ENCODE measurements at regions not wholly inside any gene's neighbourhood (a gene's known extent, or its start where the extent isn't known, plus 50 kb on each side); places are given as distances from the start of the nearest gene placed in this dataset.
A peak's percentile ranks its signal among the peaks of the same experiment; 100 is the strongest.

- no peak for DNase-seq
- ATAC-seq: peak in 1 of 2 donors; percentile 43
- intact Hi-C loops (cut with DNase I): no loop called here
These were observed 236.7 kb upstream of the KLF14 start for GRCh38 chr7:130970696-130971095.

- ATAC-seq: no peak
- intact Hi-C loops (cut with DNase I): no loop called here
- no peak for DNase-seq
These were observed 237.3 kb upstream of the KLF14 start for GRCh38 chr7:130971297-130971696.

GRCh38 chr7:130972201-130972600 is 238.2 kb upstream of the KLF14 start:
- no peak for DNase-seq
- intact Hi-C loops (cut with DNase I): no loop called here
- ATAC-seq: no peak

- ATAC-seq (no peak), DNase-seq (no peak)
- intact Hi-C loops (cut with DNase I): no loop called here
These were observed 239.6 kb upstream of the KLF14 start for GRCh38 chr7:130973637-130974036.

GRCh38 chr7:130974169-130974568 is 240.2 kb upstream of the KLF14 start:
- DNase-seq (no peak), ATAC-seq (no peak)
- intact Hi-C loops (cut with DNase I): no loop called here

- no peak for DNase-seq
- ATAC-seq: peak in 1 of 2 donors; percentile 15
- intact Hi-C loops (cut with DNase I): no loop called here
These were observed 240.8 kb upstream of the KLF14 start for GRCh38 chr7:130974794-130975193.

- intact Hi-C loops (cut with DNase I): no loop called here
- no peak for ATAC-seq
- no peak for DNase-seq
These were observed 241.7 kb upstream of the KLF14 start for GRCh38 chr7:130975731-130976130.

- DNase-seq: no peak
- intact Hi-C loops (cut with DNase I): loop anchor here in 1 of 2 donors (10.0 kb wide), 1 partner anchor 53 kb away; no protein-coding TSS in a partner anchor
- ATAC-seq: peak in 1 of 2 donors; percentile 63
These were observed 248.2 kb upstream of the KLF14 start for GRCh38 chr7:130982160-130982638.

GRCh38 chr7:130982651-130983050 is 248.6 kb upstream of the KLF14 start:
- intact Hi-C loops (cut with DNase I): loop anchor here in 1 of 2 donors (10.0 kb wide), 1 partner anchor 52 kb away; no protein-coding TSS in a partner anchor
- ATAC-seq: no peak
- no peak for DNase-seq

- intact Hi-C loops (cut with DNase I): loop anchor here in 1 of 2 donors (10.0 kb wide), 1 partner anchor 49 kb away; no protein-coding TSS in a partner anchor
These were observed 251.4 kb upstream of the KLF14 start for GRCh38 chr7:130985361-130985760.

GRCh38 chr7:130986261-130986690 is 252.3 kb upstream of the KLF14 start:
- ATAC-seq (peak; percentile 76 to 78), DNase-seq (no peak)
- intact Hi-C loops (cut with DNase I): loop anchor here in 1 of 2 donors (10.0 kb wide), 1 partner anchor 49 kb away; no protein-coding TSS in a partner anchor

More at GRCh38 chr7:130985361-130985760, 251.4 kb upstream of the KLF14 start:
- DNase-seq (no peak), ATAC-seq (no peak)

- no peak for ATAC-seq
- intact Hi-C loops (cut with DNase I): loop anchor here in 1 of 2 donors (10.0 kb wide), 1 partner anchor 48 kb away; no protein-coding TSS in a partner anchor
- DNase-seq: no peak
These were observed 253.1 kb upstream of the KLF14 start for GRCh38 chr7:130987092-130987491.

GRCh38 chr7:130988443-130988842 is 254.4 kb upstream of the KLF14 start:
- DNase-seq (no peak), ATAC-seq (peak; percentile 10 to 30)
- intact Hi-C loops (cut with DNase I): loop anchor here in 1 of 2 donors (10.0 kb wide), 1 partner anchor 46 kb away; no protein-coding TSS in a partner anchor

GRCh38 chr7:130989101-130989795 is 255.2 kb upstream of the KLF14 start:
- no peak for ATAC-seq
- DNase-seq: no peak
- intact Hi-C loops (cut with DNase I): loop anchor here in 1 of 2 donors (10.0 kb wide), 1 partner anchor 46 kb away; no protein-coding TSS in a partner anchor

- no peak for DNase-seq
- no peak for ATAC-seq
- intact Hi-C loops (cut with DNase I): no loop called here
These were observed 256.3 kb upstream of the KLF14 start for GRCh38 chr7:130990178-130990832.

- intact Hi-C loops (cut with DNase I): no loop called here
- DNase-seq (no peak), ATAC-seq (no peak)
These were observed 259.8 kb upstream of the KLF14 start for GRCh38 chr7:130993671-130994365.

GRCh38 chr7:130994378-130995115 is 260.5 kb upstream of the KLF14 start:
- intact Hi-C loops (cut with DNase I): no loop called here
- DNase-seq (peak; percentile 59), ATAC-seq (peak; percentile 78 to 89)

- no peak for DNase-seq
- intact Hi-C loops (cut with DNase I): no loop called here
- peak in 1 of 2 donors; percentile 34 for ATAC-seq
These were observed 261.5 kb upstream of the KLF14 start for GRCh38 chr7:130995252-130996081.
